GM12892 (cell line): ENCODE measurements at regions not wholly inside any gene's neighbourhood (a gene's known extent, or its start where the extent isn't known, plus 50 kb on each side); places are given as distances from the start of the nearest gene placed in this dataset.

ENCODE experiments used
- POLR2A ChIP-seq: IDR thresholded peaks from 2 replicates; pipeline ENCODE4 v1.6.1; 2011; ENCODE audit warnings: low read depth, low read length, control low read depth
- POLR2AphosphoS5 ChIP-seq: IDR thresholded peaks from 2 replicates; pipeline ENCODE4 v1.6.1; 2011; ENCODE audit warnings: low read depth, low read length, control low read depth

GRCh38 chr1:117747605-117748004, 141.8 kb downstream of the TENT5C start:
- TF ChIP-seq POLR2A: no peak
- no peak for TF ChIP-seq POLR2AphosphoS5
